ENCODE measurements at regions not wholly inside any gene's neighbourhood (a gene's known extent, or its start where the extent isn't known, plus 50 kb on each side); places are given as distances from the start of the nearest gene placed in this dataset.

GRCh38 chr20:9919271-9920014 is 80.6 kb upstream of the PAK5 start:
- no peak for DNase-seq

DNA sequence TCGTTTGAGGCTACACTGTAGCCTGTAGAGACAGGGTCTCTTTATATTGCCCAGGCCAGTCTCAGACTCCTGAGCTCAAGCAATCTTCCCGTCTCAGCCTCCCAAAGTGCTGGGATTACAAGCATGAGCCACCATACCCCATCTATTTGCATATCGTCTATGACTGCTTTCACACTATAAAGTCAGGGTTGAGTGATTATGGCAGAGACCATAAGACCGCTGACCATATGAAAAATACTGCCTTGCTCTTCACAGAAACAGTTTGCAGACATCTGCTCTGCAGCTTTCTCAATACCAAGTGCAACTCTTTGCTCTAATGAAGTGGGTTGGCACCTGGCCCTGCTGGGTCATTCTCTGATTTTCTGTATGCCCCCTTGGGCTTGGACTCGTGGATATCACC is 79.5 kb upstream of the PAK5 start:
- no peak for DNase-seq

DNA sequence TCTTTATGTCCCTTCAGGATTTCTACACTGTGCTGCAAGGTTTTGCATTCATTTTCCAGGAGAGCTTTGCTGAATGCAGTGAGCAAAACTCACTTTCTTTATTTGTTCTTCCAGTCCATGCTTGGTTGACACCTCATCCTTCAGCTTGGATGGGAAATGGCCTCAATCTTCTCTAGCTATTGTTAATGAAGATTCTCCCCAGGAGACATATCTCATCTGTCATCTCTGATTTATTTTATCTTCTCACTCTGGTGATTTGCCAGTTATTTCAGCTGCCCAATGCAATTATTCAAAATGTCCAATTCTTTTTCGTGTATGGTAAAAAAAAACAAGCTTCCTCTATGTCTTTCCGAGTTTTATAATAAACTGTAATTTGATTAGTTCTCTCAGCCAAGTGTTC is 77.9 kb upstream of the PAK5 start:
- no peak for DNase-seq

DNA sequence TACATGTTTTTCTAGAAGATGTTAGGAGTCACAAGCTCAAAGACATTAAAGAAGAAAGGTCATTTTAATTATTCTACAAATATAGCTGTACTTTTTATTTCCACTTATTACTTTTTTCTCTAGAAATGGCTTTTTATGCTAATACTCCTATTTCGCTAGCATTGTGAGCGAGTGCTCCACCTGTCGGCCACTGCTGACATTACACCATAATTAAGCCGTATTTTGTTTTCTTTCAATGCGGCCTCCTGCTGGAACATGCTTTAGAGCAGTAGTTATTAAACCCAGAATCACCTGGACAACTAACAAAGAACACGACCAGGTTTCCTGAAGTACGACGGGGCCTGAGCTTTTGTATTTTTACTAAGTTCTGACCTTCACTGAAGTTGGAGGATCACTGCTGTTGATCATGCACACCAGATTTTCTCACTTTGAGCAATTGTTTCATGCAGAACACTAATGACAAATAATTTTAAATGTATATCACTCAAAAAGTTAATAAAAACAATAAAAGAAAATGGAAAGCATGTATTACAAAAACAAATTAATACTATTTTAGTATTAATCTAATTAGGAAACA is 74.1 kb upstream of the PAK5 start:
- no peak for DNase-seq

- no peak for DNase-seq
Observed at GRCh38 chr20:9912290-9912689, 73.4 kb upstream of the PAK5 start.

- no peak for DNase-seq
Observed at GRCh38 chr20:9911519-9911918, 72.6 kb upstream of the PAK5 start.

- no peak for DNase-seq
Observed at GRCh38 chr20:9909167-9909566, 70.3 kb upstream of the PAK5 start.

DNA sequence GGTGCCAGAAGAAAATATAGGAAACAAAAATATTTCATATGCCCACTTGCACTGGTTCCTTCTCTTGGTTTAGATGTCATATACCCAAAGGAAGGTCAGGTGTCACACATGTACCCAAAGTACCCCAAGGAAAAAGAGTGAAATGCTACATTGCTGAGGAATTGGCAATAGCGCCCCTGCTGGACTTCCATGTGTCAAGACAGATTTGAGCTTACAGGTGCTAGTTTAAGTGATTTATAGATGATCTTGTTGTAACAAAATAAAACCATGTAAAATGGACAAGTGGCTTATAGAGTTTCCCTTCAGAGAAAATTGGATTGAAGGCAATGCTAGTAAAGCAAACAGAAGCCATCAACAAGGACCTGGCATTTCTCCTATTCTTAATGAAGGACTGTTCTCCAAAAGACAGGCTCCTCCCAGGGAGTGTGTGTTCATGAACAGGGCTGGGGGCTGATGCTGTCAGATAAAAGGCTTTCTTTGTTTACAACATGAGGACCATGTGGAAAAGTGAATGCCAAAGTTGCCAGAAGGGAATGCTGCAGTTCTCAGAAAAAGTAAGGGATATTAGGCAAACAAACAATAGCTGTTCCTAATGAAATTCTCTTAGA is 64.3 kb upstream of the PAK5 start:
- DNase-seq, result no peak

- no peak for DNase-seq
Observed at GRCh38 chr20:9889270-9889981, 50.5 kb upstream of the PAK5 start.

All from NCI-H1092 (cell line).